Hepatocyte (in vitro differentiated cells): ENCODE measurements at regions not wholly inside any gene's neighbourhood (a gene's known extent, or its start where the extent isn't known, plus 50 kb on each side); places are given as distances from the start of the nearest gene placed in this dataset.

ENCODE experiments used
- EZH2 ChIP-seq: fragments of 200-600 bp; sonication (generic); IDR thresholded peaks from 2 replicates; pipeline ENCODE4 v1.6.1; 2016; ENCODE audit warnings: antibody characterized with exemption, mild to moderate bottlenecking, borderline replicate concordance
- EZH2phosphoT487 ChIP-seq: fragments of 200-600 bp; sonication (generic); IDR thresholded peaks from one replicate; pipeline ENCODE4 v1.6.1; 2018; ENCODE audit warnings: antibody characterized with exemption, mild to moderate bottlenecking, low read depth, moderate library complexity; ENCODE audit not compliant: unreplicated experiment, severe bottlenecking
- TF ChIP-seq, protein P1 (sequence below): fragments of 200-600 bp; sonication (generic); IDR thresholded peaks from 2 replicates; pipeline ENCODE4 v1.5.1; 2016; ENCODE audit warnings: antibody characterized with exemption, mild to moderate bottlenecking; ENCODE audit not compliant: poor library complexity

DNA sequence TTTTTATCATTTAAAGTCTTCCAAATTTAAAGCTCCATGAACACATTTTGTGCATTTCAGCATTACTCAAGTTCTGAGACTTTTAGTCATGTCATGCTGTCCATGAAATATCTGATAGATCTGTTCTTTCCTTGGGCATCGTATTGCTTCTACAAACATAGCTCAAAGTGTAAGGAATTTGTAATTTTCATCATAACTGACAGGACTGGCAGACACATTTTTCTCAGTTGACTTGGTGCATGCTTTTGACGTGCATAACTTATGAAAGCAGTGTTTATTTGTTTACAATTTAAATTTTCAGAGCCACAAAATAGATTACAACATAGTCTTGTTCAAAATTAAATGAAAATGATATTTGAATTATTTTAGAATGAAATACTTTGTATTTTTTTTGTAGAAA, 812.1 kb upstream of the NOVA1 start:
- TF ChIP-seq, protein P1, sequence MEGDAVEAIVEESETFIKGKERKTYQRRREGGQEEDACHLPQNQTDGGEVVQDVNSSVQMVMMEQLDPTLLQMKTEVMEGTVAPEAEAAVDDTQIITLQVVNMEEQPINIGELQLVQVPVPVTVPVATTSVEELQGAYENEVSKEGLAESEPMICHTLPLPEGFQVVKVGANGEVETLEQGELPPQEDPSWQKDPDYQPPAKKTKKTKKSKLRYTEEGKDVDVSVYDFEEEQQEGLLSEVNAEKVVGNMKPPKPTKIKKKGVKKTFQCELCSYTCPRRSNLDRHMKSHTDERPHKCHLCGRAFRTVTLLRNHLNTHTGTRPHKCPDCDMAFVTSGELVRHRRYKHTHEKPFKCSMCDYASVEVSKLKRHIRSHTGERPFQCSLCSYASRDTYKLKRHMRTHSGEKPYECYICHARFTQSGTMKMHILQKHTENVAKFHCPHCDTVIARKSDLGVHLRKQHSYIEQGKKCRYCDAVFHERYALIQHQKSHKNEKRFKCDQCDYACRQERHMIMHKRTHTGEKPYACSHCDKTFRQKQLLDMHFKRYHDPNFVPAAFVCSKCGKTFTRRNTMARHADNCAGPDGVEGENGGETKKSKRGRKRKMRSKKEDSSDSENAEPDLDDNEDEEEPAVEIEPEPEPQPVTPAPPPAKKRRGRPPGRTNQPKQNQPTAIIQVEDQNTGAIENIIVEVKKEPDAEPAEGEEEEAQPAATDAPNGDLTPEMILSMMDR, result no peak
- no peak for TF ChIP-seq EZH2phosphoT487
- TF ChIP-seq EZH2, result no peak
